ENCODE measurements at regions not wholly inside any gene's neighbourhood (a gene's known extent, or its start where the extent isn't known, plus 50 kb on each side); places are given as distances from the start of the nearest gene placed in this dataset.

GRCh38 chr15:81865850-81866537, 179.8 kb downstream of the MEX3B start:
- DNase-seq (ENCODE audit: low read depth in 3 of 3) = no peak

GRCh38 chr15:81863162-81863561, 182.7 kb downstream of the MEX3B start:
- no peak for DNase-seq (ENCODE audit: low read depth in 3 of 3)

GRCh38 chr15:81859737-81860516, 185.9 kb downstream of the MEX3B start:
- DNase-seq (ENCODE audit: low read depth in 3 of 3) = no peak

- no peak for DNase-seq (ENCODE audit: low read depth in 3 of 3)
These were observed 187.2 kb downstream of the MEX3B start for GRCh38 chr15:81858586-81858985.

GRCh38 chr15:81858136-81858535, 187.7 kb downstream of the MEX3B start:
- DNase-seq (ENCODE audit: low read depth in 3 of 3) = no peak

- DNase-seq (ENCODE audit: low read depth in 3 of 3) = no peak
These were observed 189.2 kb downstream of the MEX3B start for GRCh38 chr15:81856634-81857026.

- DNase-seq (ENCODE audit: low read depth in 3 of 3) = no peak
These were observed 189.7 kb downstream of the MEX3B start for GRCh38 chr15:81856001-81856633.

GRCh38 chr15:81853150-81853748, 192.6 kb downstream of the MEX3B start:
- no peak for DNase-seq (ENCODE audit: low read depth in 3 of 3)

- DNase-seq (ENCODE audit: low read depth in 3 of 3) = no peak
These were observed 193.2 kb downstream of the MEX3B start for GRCh38 chr15:81852411-81853149.

GRCh38 chr15:81851757-81852156, 194.1 kb downstream of the MEX3B start:
- no peak for DNase-seq (ENCODE audit: low read depth in 3 of 3)

GRCh38 chr15:81851325-81851724, 194.5 kb downstream of the MEX3B start:
- no peak for DNase-seq (ENCODE audit: low read depth in 3 of 3)

- no peak for DNase-seq (ENCODE audit: low read depth in 3 of 3)
These were observed 196.5 kb downstream of the MEX3B start for GRCh38 chr15:81849289-81849688.

- no peak for DNase-seq (ENCODE audit: low read depth in 3 of 3)
These were observed 197.1 kb downstream of the MEX3B start for GRCh38 chr15:81848701-81849100.

- DNase-seq (ENCODE audit: low read depth in 3 of 3) = no peak
These were observed 201.9 kb downstream of the MEX3B start for GRCh38 chr15:81843757-81844407.

- no peak for DNase-seq (ENCODE audit: low read depth in 3 of 3)
These were observed 202.6 kb downstream of the MEX3B start for GRCh38 chr15:81843226-81843625.

- no peak for DNase-seq (ENCODE audit: low read depth in 3 of 3)
These were observed 206.4 kb downstream of the MEX3B start for GRCh38 chr15:81839387-81839786.

GRCh38 chr15:81835731-81836130, 210.1 kb downstream of the MEX3B start:
- no peak for DNase-seq (ENCODE audit: low read depth in 3 of 3)

- DNase-seq (ENCODE audit: low read depth in 3 of 3) = no peak
These were observed 215.3 kb downstream of the MEX3B start for GRCh38 chr15:81830520-81830919.

- no peak for DNase-seq (ENCODE audit: low read depth in 3 of 3)
These were observed 215.9 kb downstream of the MEX3B start for GRCh38 chr15:81829918-81830317.

GRCh38 chr15:81828135-81828534, 217.7 kb downstream of the MEX3B start:
- DNase-seq (ENCODE audit: low read depth in 3 of 3) = no peak

- DNase-seq (ENCODE audit: low read depth in 3 of 3) = no peak
These were observed 220.7 kb downstream of the MEX3B start for GRCh38 chr15:81825136-81825535.
